Fibroblast of lung (primary cell): ENCODE measurements at regions not wholly inside any gene's neighbourhood (a gene's known extent, or its start where the extent isn't known, plus 50 kb on each side); places are given as distances from the start of the nearest gene placed in this dataset.

Experiments
- CTCF ChIP-seq, 2 donors: IDR thresholded peaks in 1 of 2; conservative IDR thresholded peaks in 1 of 2; 1 replicate in 1 of 2; 2 replicates in 1 of 2; pipeline ENCODE4 v1.5.1; 2011 to 2012; ENCODE audit warnings: low read length in 2 of 2, control low read depth in 1 of 2, inconsistent platforms in 1 of 2, low read depth in 1 of 2, mild to moderate bottlenecking in 1 of 2
- EZH2 ChIP-seq: IDR thresholded peaks from 2 replicates; pipeline ENCODE4 v1.5.1; 2012; ENCODE audit warnings: low read length, control low read depth, mild to moderate bottlenecking; ENCODE audit errors: missing control alignments

- TF ChIP-seq CTCF (conservative IDR thresholded peaks at IDR 0.05 in 1 of 2, IDR thresholded peaks at IDR 0.05 in 1 of 2; ENCODE audit: low read depth in 1 of 2, low read length in 2 of 2) = no peak
- no peak for TF ChIP-seq EZH2
Observed at GRCh38 chr7:47196106-47196645, 385.7 kb downstream of the TNS3 start.
